CD4-positive, alpha-beta T cell treated with Interleukin-15 for 1 hour (primary cell): ENCODE measurements at regions not wholly inside any gene's neighbourhood (a gene's known extent, or its start where the extent isn't known, plus 50 kb on each side); places are given as distances from the start of the nearest gene placed in this dataset.
A peak's percentile ranks its signal among the peaks of the same experiment; 100 is the strongest.

ENCODE experiments used
- DNase-seq: peaks from one replicate; pipeline ENCODE4 v3.0.0-alpha.2; 2020

DNA sequence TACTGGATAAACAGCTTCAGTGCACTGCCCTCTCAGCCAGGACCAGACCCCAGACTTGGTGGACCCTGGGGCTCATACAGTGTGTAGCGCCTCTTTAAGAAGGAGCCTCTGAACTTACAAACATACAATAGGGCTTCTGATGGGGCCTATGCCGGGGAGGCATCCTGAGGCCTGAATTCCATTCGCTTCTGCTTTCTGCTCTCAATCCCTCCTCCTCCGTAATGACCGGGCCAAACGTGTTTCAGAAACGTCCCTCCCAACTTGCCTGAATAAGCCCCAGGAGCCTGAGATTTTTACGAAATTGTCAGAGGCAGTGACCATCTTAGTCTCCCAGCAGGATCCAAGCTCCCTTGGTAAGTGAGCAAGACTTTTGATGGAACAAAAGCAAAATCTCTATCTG lies 128.1 kb upstream of the BOD1 start:
- no peak for DNase-seq

DNA sequence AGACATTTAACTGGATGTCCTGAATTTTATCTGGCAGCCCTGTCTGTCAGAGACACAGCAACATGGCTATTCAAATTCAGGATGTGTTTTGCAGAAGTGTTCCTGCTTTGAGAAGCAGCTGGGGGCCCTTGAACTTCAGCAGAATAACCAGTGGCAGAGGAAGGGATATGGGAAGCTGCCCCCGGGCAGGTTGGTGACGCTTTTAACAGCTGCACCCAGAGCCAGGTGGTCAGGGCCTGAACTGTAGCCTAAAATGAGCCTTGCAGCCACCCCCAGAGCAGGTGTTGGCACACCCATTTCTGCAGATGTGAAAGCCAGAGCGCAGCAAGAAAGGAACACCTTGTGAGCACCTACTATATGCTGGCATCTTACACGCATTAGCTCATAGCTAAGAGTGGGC lies 128.7 kb upstream of the BOD1 start:
- peak; percentile 66 for DNase-seq

DNA sequence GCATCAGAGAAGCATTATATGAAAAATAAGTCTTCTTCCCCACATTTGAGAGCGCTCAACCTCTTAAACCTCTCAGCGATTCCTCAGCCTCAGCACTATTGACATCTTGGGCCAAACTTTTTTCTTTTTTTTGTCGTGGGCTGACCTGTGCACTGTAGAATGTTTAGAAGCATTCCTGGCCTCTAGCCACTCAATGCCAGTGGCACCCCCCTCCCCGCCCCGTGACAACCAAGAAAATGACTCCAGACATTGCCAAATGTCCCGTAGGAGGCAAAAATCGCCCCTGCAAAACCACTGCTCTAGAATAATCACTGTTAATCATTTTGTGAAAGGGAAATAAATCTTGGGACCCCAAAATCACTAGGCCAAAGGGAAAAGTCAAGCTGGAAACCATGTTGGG lies 129.1 kb upstream of the BOD1 start:
- DNase-seq: no peak

DNA sequence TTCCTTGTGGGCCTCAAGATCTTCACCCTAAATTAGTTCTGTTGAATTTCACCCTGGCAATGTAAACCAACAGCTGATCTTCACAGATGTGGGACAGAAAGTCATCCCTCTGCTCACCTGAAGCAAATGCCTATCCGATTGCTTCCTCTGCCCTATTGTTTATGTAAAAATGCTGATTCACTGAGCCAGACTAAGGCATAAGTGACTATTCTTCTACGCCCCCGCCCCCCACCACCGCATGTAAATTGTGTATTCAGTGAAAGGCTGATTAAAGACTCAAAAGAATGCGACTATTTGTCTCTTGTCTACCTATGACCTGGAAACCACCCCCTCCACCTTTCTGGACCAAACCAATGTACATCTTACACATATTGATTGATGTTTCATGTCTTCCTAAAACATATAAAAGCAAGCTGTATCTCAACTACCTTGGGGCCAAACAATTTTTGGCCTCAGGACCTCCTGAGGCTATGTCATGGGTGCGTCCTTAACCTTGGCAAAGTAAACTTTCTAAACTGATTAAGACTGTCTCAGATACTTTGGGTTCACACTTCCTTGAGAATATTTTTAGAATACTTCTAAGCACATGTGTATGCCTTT lies 129.7 kb upstream of the BOD1 start:
- no peak for DNase-seq

DNA sequence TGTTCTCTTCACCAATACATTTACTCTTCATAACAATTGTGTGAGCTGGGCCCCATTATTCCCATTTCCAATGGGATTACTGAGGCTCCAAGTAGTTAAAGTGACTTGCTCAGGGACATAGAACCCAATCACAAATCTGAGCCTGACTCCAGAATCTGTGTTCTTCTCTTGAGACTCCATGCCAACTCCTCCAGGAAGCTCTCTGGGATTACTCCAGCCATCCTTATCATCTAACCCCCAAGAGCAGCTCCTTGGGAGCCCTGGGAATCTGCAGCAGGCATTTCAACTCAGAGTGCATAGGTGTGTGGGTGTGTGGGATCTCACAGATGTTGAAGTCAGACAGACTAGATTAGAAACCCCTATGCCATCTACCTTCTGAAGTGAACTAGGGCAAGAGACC lies 131.4 kb upstream of the BOD1 start:
- no peak for DNase-seq

DNA sequence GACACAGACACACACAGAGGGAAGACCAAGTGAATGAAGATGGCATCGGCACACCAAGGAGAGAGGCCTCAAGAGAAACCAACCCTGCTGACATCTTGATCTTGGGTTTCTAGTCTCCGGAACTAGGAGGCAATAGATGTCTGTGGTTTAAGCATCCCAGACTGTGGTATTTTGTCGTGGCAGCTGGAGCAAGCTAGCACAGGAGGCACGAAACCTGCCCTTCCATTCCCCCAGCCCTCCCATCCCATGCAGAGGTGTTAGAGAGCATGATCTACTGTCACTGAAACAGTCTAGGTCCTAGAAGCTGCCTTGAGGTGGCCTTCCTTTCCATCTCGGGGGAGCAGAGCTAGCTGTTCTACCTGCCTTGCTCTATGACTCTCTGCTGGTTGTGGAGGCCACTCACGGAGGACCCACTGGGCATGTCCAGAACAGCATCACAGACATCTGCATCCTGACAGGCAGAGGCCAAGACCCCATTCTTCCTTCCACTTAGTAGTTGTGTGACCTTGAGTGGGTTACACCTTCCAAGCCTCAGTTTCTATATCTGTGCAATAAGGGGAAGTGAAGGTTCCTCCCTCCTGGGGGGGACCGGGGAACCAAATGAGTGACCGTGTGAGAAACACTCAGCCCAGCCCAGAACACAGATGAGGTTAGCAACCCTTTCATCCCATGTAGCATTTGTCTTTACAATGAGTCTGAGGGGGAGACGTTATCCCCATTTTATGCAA lies 134.3 kb upstream of the BOD1 start:
- no peak for DNase-seq

DNA sequence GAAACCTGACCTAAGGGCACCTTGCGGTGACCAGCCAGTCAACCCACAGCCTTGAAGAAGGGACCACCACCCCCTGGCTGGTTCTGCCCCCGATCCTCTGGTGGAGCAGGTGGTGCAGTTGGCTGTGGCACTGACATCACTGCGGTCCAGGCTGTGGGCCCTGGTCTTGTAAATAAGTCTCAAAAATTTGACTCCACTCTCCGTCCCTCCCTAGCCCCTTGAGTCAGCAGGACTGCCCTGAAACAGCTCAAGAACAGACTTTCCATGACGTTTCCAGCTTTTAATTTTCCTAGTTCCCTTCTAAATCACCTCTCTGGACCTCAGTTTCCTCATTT lies 134.8 kb upstream of the BOD1 start:
- DNase-seq: no peak

DNA sequence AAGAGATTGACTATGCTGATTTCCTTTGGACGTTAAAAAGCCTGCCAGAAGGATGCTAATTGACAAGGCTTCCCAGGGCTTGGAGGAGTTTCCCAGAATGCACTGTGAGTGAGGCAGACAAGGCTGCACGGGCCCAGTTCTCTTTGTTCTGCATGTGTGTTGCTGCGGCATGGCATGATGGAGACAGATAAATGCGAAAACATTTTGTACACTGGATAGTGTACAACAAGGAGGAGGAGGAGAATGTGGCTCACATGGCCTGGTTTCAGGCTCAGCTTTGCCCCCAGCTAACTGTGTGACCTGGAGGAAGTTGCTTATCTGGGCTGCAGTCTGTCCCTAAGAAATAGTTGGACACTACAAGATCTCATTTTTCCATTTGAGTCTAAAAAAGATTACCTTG lies 135.5 kb upstream of the CPEB4 start:
- DNase-seq: no peak

DNA sequence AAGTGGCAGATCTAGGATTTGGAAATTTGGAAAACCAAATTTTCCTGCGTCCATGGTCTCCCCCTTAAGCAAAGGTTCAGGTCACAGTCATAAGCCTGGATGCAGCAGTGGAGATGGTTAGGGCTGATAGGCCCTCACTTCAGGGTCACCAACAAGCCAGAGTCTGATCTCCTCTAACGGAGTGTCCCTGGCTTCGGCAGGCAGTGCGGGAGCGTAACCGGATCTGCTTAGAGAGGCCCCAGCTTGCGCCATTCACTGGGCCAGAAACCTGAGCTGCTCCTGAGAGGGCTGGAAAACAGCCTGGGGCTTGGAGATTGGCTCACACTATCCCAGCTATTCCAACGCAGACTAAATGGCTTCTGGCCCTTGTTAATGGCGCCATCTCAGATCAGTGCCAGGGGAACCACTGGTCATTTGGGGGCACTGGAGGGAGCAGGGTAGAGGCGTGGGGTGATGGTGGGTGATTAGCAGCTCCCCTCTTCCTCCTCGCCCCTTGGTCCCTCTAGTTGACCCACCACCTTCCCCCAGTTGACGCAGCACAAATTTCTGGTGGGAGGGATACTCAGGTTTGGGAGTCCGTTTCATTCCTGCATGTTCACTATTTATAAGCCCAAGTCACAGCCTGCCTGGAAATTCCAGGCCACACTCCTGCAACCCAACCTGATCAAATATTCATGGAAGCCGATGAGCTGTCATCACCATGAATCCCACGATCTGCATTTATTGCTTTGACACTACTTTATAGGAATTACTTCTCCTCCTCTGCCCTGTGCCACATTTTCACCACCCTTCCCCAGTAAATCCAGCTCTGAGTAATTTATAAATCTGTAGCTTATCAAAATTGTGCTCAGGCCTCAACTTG lies 134.6 kb upstream of the CPEB4 start:
- no peak for DNase-seq

DNA sequence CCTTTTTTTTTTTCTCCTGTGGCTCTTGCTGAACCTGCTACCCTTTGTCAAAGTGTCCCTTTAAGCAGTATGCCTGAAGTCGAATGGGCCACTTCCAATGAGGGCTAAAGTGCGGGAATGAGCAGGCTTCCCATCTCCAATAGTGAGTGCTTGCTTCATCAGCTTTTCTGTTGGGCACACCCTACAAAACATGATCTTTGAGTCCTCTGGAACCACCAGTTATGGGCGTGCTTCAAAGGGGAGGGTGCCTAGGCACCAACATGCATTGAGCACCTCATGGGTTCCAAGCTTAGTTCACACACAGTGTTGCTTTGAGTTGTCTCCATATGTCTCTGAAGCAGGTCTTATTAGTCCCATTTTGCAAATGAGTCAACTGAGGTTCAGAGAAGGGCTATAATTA lies 132.8 kb upstream of the CPEB4 start:
- DNase-seq: no peak

DNA sequence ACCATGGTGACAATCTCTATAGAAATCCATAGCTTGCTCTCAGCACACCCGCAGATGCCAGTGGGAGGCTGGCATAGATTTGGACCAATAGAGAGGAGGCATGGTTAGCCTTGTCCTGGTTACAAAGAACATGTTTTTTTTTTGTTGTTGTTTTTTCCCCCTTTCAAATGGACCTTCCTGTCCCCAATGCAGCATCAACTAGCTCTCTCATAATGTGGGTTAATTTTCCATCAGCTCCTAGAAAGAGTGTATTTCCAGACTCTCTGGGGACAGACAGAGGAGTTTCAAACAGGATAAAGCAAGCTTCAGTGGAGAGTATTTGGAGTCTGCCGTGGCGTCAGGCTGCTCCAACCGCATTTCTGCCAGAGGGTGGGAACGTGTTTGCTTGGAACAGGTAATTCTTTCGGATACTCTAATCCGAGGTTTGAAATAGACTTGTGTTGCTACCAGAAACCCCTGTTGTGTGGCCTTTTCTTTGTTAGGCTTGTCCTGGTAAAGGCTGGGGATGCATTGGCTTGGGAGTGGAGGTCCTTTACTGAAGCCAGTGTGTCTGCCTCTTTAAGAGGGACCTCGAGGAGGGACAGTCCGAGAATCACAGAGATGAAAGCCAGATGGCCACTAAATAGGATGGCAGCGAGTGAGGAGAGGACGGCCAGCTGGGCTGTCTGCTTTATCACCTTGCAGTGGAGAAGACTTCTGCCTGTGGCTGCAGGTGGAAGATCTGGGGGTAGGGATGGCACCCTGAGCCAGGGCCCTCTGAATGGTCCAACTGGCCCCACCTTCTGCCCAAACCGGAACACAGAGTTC lies 130.5 kb upstream of the CPEB4 start:
- DNase-seq: no peak

DNA sequence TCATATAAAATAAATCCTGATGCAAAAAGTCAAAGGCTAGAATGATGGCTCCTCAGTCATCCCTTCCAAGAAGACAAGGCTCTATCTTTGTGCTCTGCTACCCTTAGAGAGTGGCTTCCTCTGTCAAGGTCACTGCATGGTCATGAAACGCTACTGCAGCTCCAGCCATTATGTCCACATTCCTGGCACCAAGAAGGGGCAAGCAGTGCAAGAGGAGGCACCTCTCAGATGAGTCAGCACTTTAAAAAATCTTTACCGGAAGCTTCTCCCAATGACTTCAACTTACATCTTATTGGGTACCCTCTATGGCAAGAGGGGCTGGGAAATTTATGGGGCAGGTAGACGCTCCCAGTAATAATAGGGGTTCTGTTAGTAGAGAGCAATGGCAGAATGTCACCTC lies 129.5 kb upstream of the CPEB4 start:
- no peak for DNase-seq

DNA sequence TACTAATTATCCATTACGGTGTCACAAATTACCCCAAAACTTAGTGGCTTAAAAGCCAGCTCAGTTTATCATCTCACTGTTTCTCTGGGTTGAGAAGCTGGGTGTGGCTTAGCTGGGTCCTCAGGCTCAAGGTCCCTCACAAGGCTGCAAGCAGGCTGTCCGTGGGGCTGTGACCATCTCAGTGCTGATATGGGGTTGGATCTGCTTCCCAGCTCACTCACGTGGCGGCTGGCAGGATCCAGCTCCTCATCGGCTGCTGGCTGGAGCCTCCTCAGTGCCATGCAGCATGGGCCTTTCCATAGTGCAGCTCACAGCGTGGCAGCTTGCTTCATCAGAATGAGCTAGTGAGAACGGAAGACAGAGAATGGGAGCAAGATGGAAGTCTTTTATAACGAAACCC lies 128.5 kb upstream of the CPEB4 start:
- no peak for DNase-seq

DNA sequence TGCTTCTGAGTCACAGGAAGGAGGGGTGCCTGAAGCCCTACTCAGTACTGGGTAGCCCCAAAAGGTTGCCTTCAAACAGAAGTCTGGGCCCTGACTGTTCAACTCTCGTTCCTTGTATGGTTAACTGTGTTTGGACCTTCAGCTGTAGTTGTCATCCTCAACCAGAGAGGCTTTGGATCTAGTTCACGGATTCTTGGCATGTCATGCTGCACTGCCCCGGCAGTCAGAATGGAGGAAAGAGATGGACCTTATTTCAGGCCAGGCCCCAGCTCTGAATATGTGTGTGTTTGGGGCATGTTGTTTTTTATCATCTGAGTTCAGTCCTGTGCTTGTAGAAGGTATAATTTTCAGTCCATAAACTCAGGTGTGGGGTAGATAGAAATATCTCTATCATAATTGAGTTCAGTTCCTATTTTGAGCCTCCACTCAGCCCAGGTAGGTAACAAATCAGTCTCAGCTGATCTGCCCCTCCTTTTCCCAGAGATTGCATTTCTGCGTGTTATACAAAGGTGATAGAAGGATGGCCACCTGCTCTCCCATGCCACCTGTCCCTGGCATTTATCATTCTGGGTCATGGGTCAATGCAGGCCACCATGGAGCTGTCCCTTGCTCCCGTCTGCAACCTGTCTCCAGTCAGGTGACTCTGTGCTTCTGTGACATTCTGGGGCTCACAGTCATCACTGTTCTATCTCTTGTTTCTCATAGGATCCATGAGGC lies 127.5 kb upstream of the CPEB4 start:
- no peak for DNase-seq

DNA sequence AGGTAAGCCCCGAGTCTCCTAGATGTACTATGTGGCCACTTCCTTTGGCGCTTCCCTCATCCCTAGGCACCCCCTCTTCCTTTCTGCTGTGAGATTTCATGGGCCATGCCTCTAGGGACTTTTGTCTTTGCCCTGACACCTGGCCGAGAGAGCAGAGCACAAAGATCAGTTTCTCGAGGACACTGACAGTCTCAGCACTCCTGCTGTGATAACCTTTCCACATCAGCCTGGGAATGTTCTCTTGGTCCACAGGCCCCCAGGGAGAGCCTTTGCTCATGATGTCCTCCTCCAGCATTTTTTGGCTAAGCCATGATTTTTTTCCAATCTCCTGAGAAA lies 127.0 kb upstream of the CPEB4 start:
- no peak for DNase-seq

DNA sequence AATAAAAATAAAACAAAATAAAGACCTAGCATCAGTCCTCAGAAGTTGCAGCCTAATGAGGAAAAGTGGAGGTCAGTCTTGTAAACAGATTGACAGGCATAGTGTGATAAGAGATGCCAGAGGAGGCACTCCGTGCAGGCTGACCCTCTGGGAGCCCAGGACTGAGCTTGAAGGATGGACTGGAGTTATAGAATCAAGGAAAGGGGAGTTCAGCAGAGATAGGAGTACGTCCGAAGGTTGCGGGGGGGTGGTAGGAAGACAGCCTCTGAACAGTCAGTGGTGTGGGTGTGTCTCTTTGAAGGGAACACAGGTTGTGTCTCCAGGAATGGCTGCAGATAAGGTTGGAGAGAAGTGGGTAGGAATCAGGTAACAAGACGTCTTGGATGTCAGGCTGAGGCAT lies 126.1 kb upstream of the CPEB4 start:
- no peak for DNase-seq

DNA sequence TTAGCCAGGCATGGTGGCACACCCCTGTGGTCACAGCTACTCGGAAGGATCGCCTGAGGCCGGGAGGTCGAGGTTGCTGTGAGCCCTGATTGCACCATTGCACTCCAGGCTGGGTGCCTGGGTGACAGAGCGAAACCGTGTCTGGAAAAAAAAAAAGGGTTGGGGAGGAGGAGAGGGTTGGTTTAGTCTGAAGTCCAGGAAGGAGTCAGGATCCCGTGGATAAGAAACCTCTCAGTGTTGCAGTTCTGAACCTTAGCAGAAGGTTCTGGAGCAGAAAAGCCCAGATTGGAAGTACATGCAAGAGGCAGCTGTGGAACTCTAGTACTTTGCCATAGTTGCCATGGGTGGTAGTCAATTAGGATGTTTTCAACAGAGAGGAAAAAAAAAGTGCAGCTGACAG lies 125.2 kb upstream of the CPEB4 start:
- no peak for DNase-seq

DNA sequence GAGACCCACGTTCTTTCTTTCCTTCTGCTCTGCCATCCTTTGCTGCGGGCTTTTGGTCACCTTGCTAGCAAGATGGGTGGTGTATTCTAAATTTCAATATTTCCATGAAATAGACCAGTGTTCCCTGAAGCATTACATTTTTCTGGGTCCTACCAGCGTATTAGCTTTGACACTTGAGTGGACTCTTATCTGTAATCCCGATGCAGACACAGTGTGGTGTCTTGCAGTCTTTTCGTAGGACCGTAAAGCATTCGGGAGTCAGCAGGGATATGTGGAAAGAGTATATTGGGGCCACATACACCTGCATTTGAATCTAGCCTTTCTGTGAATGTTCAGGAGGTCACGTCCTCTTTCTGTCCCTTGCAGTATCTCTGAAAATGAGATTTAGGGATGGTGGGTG lies 124.7 kb upstream of the CPEB4 start:
- no peak for DNase-seq

DNA sequence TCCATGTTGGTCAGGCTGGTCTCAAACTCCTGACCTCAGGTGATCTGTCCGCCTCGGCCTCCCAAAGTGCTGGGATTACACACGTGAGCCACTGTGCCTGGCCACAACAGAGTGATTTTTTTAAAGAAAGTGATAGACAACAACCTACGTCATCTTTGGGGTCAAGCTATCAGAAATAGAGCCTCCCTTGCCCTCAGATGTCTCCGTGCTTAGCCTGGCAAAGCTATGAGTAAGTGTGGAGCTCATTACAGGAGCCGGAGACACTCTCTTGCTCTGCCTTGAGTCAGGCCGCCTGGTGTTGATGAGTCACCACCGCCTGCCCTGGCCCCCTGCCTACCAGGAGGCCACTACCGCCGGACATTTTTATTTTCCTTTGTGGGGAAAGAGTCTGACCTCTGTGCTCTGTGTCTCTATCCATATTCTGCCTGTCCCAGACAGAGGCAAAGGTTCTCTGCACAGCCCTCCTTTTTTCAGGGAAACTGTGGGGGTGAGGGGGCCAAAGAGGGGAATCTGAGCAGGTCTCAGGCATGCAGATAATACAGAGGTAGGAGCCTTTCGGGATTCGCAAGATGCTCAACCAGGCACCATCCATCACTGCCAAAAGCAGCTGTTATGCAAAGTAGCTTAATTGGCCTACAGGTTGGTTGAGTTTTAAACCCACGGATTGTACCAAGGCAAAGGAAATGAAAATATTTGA lies 123.7 kb upstream of the CPEB4 start:
- peak; percentile 66 for DNase-seq

DNA sequence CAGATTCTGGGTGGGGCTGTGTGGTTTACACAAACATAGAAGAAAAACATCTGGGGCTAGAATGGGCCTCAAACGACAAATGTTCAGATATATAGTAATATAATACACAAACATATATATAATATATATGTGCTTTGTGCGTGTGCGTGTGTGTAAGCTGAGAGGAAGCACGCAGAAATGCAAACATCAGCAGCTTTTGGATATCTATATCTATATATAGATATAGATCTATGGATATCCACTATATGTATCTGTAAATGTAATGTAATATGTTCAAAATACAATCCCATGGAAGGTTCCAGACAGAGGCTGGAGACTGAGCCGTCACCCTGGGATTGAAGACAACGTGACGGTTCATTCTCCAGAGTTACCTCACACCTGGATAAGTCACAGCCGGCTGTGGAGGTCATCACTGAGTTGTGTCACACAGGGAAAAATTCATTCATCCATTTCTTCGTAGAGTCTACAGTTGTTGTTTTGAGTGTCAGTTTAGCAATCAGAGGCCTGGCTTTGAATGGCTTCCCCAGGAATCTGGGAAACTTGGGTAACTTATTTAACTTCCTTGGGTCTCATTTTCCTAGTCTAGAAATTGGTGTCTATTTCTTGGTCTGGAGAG lies 123.0 kb upstream of the CPEB4 start:
- DNase-seq: no peak

DNA sequence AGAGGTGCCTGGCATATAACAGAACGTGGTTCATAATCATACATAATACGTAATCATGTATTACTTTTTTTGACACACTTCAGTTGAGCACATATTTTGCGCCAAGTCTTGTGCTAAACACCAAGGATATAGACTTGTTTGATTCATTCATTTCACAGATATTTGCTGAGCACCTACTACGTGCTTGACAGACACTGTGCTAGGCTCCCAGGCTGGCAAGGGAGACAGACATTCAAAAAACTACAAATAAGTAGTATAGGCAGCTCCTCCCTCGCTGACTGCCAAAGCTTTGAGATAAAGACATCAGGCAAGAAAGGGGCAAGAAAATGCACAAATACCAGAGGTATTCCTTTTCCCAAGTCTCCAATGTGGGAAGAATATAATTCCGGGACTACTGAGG lies 122.5 kb upstream of the CPEB4 start:
- no peak for DNase-seq
